ES-I3 (cell line): ENCODE measurements at regions not wholly inside any gene's neighbourhood (a gene's known extent, or its start where the extent isn't known, plus 50 kb on each side); places are given as distances from the start of the nearest gene placed in this dataset.
"Not testable (repeated sequence)": the region's sequence is repeated elsewhere in the genome, so short reads cannot be mapped to it uniquely, and the experiment has no call there.

Source experiments
- H3K36me3 ChIP-seq: 2 replicates; pipeline ENCODE4 v1.6.1; 2013; ENCODE audit warnings: mild to moderate bottlenecking, low read length, control low read depth, moderate library complexity; ENCODE audit not compliant: insufficient read depth
- H3K4me1 ChIP-seq: 2 replicates; pipeline ENCODE4 v1.6.1; 2013; ENCODE audit warnings: mild to moderate bottlenecking, control low read depth, low read length; ENCODE audit not compliant: insufficient read depth
- H3K9ac ChIP-seq: 2 replicates; pipeline ENCODE4 v1.6.1; 2013; ENCODE audit warnings: low read depth, mild to moderate bottlenecking, low read length, moderate library complexity
- H3K9me3 ChIP-seq: 2 replicates; pipeline ENCODE4 v1.6.1; 2013; ENCODE audit warnings: mild to moderate bottlenecking, low read length, moderate library complexity; ENCODE audit not compliant: control insufficient read depth, insufficient read depth

DNA sequence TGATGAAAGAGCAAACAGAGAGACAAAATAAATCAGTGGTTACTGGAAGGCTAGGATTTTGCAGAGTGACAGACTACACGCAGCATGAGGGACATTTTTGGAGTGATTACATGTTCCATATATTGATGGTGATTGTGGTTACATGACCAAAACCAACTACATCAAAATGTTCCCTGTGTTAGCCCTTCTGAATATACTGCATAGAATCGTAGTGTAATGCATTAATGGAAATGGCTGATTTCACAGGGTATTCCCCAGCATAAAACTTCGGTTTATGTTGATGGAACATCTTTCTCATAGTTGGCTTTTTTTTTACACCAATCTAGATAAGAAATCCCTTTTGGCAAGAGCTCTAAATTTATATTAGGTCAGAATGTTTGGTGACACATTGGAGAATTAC is 191.3 kb upstream of the CMC1 start:
- Histone ChIP-seq H3K9me3 (no peaks in the 10 kb centered on the region), H3K9ac (no peak overlapping the region), H3K36me3 (no peaks in the 10 kb centered on the region), H3K4me1 (peaks cover 13% of the 10 kb centered on the region)

DNA sequence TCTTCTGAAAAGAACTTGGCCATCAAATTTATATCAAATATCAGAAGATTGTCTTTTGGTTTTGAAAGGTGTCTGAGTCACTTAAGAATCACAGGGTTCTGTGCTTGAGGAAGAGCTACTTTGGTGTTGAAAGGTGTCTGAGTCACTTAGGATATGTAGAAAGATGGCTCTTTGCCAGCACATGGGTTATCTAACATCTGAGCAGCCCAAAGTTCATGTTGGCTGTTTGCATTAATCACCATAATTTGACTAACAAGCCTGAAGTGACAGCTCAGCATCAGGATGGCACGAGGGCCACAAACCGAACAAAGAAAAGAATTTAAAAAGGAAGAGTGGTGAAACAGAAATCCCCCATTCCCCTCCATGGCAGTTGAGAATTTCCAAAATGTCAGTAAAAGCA is 190.5 kb upstream of the CMC1 start:
- Histone ChIP-seq H3K4me1 (peaks cover 13% of the 10 kb centered on the region), H3K9me3 (no peaks in the 10 kb centered on the region), H3K9ac (no peak overlapping the region), H3K36me3 (no peaks in the 10 kb centered on the region)

DNA sequence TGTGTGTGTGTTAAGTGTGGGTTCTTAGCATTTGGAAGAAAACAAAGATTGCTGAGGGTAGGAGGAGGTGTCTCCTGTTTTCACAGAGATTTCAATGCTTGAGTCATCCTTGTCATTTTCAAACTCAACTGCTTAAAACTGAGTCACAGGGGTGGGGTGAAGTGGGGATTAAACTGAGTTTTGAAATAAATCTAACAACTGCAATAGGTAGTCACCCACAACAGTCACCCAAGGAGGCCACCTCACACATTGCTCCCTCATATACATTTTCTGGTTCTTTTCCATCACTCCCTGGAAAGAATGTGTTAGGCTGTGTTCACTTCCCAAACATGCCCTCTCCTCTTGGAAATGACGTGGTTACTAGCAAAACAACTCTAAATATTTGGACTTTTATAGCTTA is 187.7 kb upstream of the CMC1 start:
- Histone ChIP-seq H3K9ac (no peak overlapping the region), H3K9me3 (no peaks in the 10 kb centered on the region), H3K36me3 (no peaks in the 10 kb centered on the region), H3K4me1 (peaks cover 15% of the 10 kb centered on the region)

DNA sequence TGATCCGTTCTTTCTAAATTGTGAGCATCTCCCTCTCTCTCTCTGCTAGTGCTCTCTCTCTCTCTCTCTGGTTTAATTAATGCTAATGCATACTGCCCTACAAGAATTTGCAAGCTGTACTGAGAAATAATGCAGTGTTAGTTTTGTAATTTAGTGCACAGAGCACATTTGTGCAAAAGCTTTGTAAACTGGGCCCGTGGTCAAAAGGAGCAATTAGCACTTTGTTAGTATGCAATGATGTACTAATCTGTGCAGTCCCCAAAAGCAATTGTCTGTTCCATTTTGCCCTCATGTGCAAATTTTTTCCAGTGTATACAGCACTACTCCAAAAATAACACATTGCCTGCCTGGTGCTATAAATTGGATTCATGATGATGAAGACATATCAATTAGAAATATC is 184.6 kb upstream of the CMC1 start:
- Histone ChIP-seq H3K36me3 (no peaks in the 10 kb centered on the region), H3K9ac (no peak overlapping the region), H3K9me3 (no peaks in the 10 kb centered on the region), H3K4me1 (peaks cover 8% of the 10 kb centered on the region; the same call in 1 of the 2 replicates)

DNA sequence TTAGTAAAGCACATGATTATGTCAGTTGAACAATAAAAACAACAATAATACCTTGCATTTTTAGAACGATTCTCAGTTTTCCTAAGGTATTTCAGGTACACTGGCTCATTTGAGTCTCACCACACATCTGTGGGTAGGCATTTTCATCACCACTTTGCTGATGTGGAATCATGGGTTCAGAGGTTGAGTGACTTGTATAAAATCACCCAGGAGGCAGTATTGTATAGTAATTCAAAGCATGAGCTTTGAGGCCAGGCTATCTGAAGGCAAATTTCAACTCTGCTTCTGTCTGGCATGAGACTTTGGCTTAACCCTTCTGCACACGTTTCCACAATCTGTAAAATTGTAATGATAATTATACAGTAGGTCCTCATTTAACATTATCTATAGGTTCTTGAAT is 183.9 kb upstream of the CMC1 start:
- H3K4me1 ChIP-seq: peaks cover 8% of the 10 kb centered on the region; the same call in 1 of the 2 replicates
- H3K9me3 ChIP-seq: no peaks in the 10 kb centered on the region
- no peak overlapping the region for H3K9ac ChIP-seq
- H3K36me3 ChIP-seq: no peaks in the 10 kb centered on the region

DNA sequence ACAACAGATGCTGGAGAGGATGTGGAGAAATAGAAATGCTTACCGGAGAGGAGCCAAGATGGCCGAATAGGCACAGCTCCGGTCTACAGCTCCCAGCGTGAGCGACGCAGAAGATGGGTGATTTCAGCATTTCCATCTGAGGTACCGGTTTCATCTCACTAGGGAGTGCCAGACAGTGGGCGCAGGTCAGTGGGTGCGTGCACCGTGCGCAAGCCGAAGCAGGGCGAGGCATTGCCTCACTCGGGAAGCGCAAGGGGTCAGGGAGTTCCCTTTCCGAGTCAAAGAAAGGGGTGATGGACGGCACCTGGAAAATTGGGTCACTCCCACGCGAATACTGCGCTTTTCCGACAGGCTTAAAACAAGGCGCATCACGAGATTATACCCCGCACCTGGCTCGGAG is 182.2 kb upstream of the CMC1 start:
- peak overlapping the region; percentile 54 for H3K9ac ChIP-seq
- H3K36me3 ChIP-seq, H3K4me1 ChIP-seq, H3K9me3 ChIP-seq: not testable (repeated sequence)

DNA sequence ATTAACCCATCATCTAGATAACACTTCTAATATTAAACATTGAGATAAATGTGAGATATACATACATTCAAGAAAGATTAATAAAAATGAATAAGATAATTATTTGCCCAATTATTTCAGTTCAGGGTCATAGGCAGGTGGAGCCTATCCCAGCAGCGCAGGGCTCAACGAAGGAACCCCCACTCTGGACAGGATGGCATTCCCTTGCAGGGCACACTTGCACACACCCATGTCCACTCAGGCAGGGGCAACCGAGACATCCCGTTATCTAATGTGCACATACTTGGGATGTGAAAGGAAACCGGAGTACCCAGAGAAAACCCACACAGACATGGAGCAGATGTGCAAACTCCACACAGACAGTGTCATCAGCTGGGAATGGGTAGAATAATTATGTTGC is 175.4 kb upstream of the CMC1 start:
- H3K4me1 ChIP-seq: no peaks in the 10 kb centered on the region
- H3K36me3 ChIP-seq: no peaks in the 10 kb centered on the region
- no peak overlapping the region for H3K9ac ChIP-seq
- 0 out of 2 replicates have a peak, but pooled peaks cover 4% of the 10 kb centered on the region for H3K9me3 ChIP-seq

DNA sequence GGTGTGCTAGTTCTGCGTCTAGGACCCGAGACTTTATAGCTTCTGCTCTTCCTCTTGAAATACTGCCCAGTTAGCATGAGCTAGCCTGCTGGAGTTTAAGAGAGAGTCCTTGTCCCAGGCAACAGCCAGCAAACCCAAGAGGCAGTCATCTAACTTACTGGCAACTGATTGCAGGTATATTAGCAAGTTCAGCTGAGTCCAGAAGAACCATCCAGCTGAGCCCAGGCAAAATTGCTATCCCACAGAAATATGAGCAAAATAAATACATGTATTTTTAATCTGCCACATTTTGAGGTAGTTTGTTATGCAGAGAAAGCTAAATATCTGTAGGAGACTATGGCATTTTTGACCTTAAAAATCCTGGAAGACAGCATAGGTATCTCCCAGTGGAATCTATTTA is 174.4 kb upstream of the CMC1 start:
- Histone ChIP-seq H3K9ac (no peak overlapping the region), H3K36me3 (no peaks in the 10 kb centered on the region), H3K4me1 (no peaks in the 10 kb centered on the region), H3K9me3 (0 out of 2 replicates have a peak, but pooled peaks cover 4% of the 10 kb centered on the region)

DNA sequence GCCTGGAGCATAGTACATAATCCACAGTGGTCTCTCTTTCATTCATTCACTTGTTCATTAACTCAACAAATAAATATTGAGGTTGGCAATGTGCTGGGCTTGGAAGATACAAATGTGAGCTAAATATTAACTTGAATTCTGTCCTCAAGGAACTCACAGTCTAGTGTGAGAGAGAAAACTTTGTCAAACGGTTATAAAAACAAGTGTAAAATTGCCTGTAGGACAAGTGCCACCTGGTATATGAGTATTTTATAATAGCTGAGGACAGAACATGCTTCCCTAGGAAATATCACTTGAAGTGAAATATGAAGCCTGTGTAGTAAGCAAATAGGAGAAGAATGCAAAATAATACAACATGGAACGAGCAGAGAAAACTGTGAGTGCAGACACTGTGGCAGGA is 173.1 kb upstream of the CMC1 start:
- no peaks in the 10 kb centered on the region for H3K4me1 ChIP-seq
- no peaks in the 10 kb centered on the region for H3K36me3 ChIP-seq
- no peak overlapping the region for H3K9ac ChIP-seq
- H3K9me3 ChIP-seq: 0 out of 2 replicates have a peak, but pooled peaks cover 4% of the 10 kb centered on the region

DNA sequence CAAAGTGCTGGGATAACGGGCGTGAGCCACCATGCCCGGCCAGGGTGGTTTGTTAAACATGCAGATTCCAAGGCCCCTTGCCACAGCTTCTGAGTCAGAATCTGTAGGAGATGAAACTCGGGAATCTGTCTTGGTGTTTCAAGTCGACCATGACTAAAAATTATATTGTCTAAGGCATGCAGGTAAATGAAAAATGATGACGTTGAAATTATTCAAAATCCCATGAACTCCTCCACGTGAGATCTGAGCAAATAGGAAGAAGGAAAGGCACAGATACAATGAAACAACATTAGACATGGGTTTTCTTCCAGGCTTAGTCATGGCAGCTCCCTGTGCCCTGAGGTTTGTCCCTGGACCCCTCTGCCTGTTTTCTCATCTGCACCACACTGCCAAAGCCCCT is 172.0 kb upstream of the CMC1 start:
- 0 out of 2 replicates have a peak, but pooled peaks cover 4% of the 10 kb centered on the region for H3K9me3 ChIP-seq
- no peaks in the 10 kb centered on the region for H3K36me3 ChIP-seq
- H3K9ac ChIP-seq: no peak overlapping the region
- H3K4me1 ChIP-seq: peaks cover 6% of the 10 kb centered on the region; the same call in 1 of the 2 replicates

DNA sequence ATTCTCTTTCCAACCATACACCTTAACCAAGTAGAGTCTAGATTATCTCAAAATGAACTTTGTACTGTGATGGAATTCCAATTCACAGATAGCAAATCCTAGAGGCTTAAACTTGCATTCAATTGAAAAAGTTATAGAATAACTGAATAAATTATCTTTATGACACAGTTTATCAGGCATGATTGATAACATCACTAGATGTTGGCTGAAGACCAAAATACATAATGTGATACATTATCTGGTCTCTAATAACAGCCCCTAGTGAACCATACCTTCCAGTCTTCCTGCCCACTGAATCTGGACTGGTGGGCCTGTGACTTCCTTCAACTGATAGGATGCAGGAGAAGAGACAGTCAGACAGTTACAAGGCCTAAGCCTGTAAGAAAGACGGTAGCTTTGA is 165.2 kb upstream of the CMC1 start:
- peaks cover 34% of the 10 kb centered on the region for H3K4me1 ChIP-seq
- no peak overlapping the region for H3K9ac ChIP-seq
- H3K9me3 ChIP-seq: no peaks in the 10 kb centered on the region
- H3K36me3 ChIP-seq: no peaks in the 10 kb centered on the region

DNA sequence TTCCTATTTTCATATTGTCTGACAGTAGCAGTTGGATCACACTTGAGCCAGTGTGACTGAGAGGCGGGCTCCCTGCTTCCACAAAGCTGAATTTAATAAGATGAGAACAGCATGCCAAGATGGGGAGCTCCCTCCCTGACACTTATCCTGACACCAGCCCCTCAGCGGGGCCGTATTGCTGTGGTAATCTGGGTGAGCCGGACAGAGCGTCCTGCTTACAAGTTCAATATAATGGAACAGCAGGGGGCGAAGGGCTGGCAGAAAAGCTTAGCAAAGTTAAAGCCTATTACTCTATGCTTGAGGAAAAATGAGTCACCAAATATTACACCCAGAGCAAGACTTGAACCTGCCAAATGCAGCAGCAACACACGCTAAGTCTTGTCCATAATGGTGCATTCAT is 163.8 kb upstream of the CMC1 start:
- H3K4me1 ChIP-seq: peaks cover 44% of the 10 kb centered on the region
- H3K9ac ChIP-seq: no peak overlapping the region
- H3K9me3 ChIP-seq: no peaks in the 10 kb centered on the region
- no peaks in the 10 kb centered on the region for H3K36me3 ChIP-seq

DNA sequence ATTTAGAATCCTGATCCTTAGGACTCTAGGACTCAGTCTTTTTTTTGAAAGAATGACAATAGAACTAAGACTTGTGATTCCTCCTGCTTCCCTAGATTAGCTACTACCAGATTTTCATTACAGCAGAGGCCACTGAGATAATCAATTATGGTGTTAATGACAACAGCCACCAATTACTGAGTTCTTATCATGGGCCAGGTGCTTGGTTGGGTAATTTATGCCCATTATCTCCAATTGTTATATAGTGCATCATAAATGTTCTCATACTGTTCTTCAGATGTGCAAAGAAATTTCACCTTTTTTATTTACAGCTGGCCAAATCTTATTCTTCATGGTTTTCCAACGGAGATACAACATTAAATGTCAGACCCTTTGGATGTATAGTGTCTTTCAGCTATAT is 162.9 kb upstream of the CMC1 start:
- H3K4me1 ChIP-seq: peaks cover 47% of the 10 kb centered on the region
- H3K9me3 ChIP-seq: no peaks in the 10 kb centered on the region
- no peak overlapping the region for H3K9ac ChIP-seq
- no peaks in the 10 kb centered on the region for H3K36me3 ChIP-seq

DNA sequence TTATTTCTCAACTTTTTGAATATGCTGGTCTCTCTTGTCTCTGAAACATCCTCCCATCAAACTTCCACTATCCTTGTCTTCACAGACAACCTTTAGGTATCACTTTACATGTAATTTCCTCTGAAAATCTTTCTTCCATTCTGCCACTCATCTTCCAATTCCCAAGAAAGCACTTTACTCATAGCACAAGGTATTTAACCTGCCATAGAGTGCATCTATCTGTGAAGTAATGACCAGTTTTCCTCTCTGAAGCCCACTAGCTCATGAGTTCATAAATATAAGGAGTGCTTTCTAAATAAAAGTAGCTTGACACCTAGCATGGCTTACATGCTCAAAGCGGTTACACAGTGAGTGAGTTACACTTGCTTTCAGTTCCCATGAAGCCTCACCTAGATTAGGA is 160.7 kb upstream of the CMC1 start:
- Histone ChIP-seq H3K9ac (no peak overlapping the region), H3K9me3 (no peaks in the 10 kb centered on the region), H3K4me1 (peaks cover 40% of the 10 kb centered on the region), H3K36me3 (no peaks in the 10 kb centered on the region)

DNA sequence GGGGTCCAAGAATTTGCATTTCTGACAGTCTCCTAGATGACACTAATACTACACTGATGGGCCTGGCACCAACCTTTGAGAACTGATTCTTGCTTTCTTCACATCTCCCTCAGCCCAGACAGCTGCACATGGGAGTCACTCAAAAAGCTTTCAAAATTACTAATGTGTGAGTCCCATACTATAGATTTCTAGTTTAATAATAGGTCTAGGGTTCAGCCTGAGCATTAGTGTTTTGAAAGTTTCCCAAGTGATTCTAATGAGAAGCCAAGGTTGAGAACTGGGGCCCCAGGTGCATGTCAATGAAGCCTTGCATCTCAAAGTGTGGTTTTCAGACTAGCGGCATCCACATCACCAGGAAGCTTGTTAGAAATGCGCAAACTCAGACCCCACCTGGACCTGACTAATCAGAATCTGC is 159.9 kb upstream of the CMC1 start:
- H3K36me3 ChIP-seq: no peaks in the 10 kb centered on the region
- no peak overlapping the region for H3K9ac ChIP-seq
- peaks cover 39% of the 10 kb centered on the region for H3K4me1 ChIP-seq
- no peaks in the 10 kb centered on the region for H3K9me3 ChIP-seq

DNA sequence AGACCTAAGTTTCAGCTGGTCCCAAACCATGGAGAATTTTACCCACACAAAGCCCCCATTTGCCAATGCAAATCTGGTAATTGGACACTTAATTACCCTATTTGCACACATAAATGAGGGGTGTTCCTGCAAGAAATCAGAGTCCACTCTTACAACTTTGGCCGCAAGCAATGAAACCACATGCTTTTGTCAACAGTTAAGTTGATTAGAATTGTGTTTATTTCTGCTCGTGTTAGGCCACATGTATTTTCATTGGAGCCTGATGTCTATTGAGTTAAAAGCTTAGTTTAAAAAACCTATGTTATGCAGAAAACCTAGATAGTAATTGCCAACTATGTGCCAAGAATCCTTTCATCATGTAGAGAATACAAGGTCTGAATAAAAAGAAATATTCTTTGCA is 153.8 kb upstream of the CMC1 start:
- H3K9me3 ChIP-seq: peaks cover 3% of the 10 kb centered on the region; the same call in 1 of the 2 replicates
- no peaks in the 10 kb centered on the region for H3K36me3 ChIP-seq
- peaks cover 2% of the 10 kb centered on the region; the same call in 1 of the 2 replicates for H3K4me1 ChIP-seq
- H3K9ac ChIP-seq: no peak overlapping the region
